SK-N-SH (cell line): ENCODE measurements at regions not wholly inside any gene's neighbourhood (a gene's known extent, or its start where the extent isn't known, plus 50 kb on each side); places are given as distances from the start of the nearest gene placed in this dataset.
"Not testable (repeated sequence)": the region's sequence is repeated elsewhere in the genome, so short reads cannot be mapped to it uniquely, and the experiment has no call there.

Experiments
- CTCF ChIA-PET: fragments of 300-600, 350-600 bp; formaldehyde crosslinking; extraction: SDS; loops from one replicate; lab custom pipeline; 2021; lab: Yijun Ruan, JAX
- POLR2A ChIA-PET: fragments of 350-600 bp; sonication (Branson Sonifier 250); formaldehyde crosslinking; extraction: SDS; loops from one replicate; lab custom pipeline; 2020; ENCODE audit warnings: antibody characterized with exemption, inconsistent platforms; lab: Yijun Ruan, JAX
- DNase-seq: peaks from one replicate; pipeline ENCODE4 v3.0.0; 2012
- H2AFZ ChIP-seq: fragments of 200-600 bp; sonication (generic); 2 replicates; pipeline ENCODE4 v1.8.1; 2016; ENCODE audit warnings: antibody characterized with exemption, mild to moderate bottlenecking, low read depth
- H3F3A ChIP-seq: fragments of 200-600 bp; sonication (generic); replicated peaks from 2 replicates; pipeline ENCODE3; 2016; ENCODE audit warnings: antibody characterized with exemption, mild to moderate bottlenecking; ENCODE audit not compliant: insufficient read depth
- H3K27ac ChIP-seq, 2 experiments: fragments of 200-500 bp in 1 of 2; fragments of 200-600 bp in 1 of 2; sonication (Bioruptor generic) in 1 of 2; sonication (generic), shearing (Covaris generic) in 1 of 2; 2 replicates each; pipeline versions ENCODE4 v1.5.1 to v1.6.1; 2014 to 2016; ENCODE audit warnings: low read depth in 2 of 2, inconsistent platforms in 1 of 2, low read length in 1 of 2, mild to moderate bottlenecking in 1 of 2, mixed read lengths in 1 of 2
- H3K27me3 ChIP-seq: fragments of 200-600 bp; sonication (generic), shearing (Covaris generic); 2 replicates; pipeline ENCODE4 v1.6.1; 2016; ENCODE audit warnings: mixed run types; ENCODE audit not compliant: insufficient read depth
- H3K36me3 ChIP-seq, 2 experiments: fragments of 200-500 bp in 1 of 2; fragments of 200-600 bp in 1 of 2; sonication (Bioruptor generic) in 1 of 2; sonication (generic) in 1 of 2; replicated peaks in 1 of 2; 2 replicates each; pipeline versions ENCODE3 to v1.5.1; 2014 to 2016; ENCODE audit warnings: low read length in 1 of 2, mild to moderate bottlenecking in 1 of 2; ENCODE audit not compliant: insufficient read depth in 2 of 2, control insufficient read depth in 1 of 2
- H3K4me1 ChIP-seq, 2 experiments: fragments of 200-500 bp in 1 of 2; fragments of 200-600 bp in 1 of 2; sonication (Bioruptor generic) in 1 of 2; sonication (generic), shearing (Covaris generic) in 1 of 2; 2 replicates each; pipeline versions ENCODE4 v1.5.1 to v1.6.1; 2014 to 2016; ENCODE audit warnings: low read depth in 1 of 2, low read length in 1 of 2, mixed run types in 1 of 2; ENCODE audit not compliant: insufficient read depth in 2 of 2, control insufficient read depth in 1 of 2
- H3K4me2 ChIP-seq: fragments of 200-600 bp; sonication (generic), shearing (Covaris generic); 2 replicates; pipeline ENCODE4 v1.6.1; 2017; ENCODE audit warnings: mixed run types
- H3K4me3 ChIP-seq, 2 experiments: fragments of 200-500 bp in 1 of 2; fragments of 200-600 bp in 1 of 2; sonication (Bioruptor generic) in 1 of 2; sonication (generic), shearing (Covaris generic) in 1 of 2; 2 replicates each; pipeline versions ENCODE4 v1.5.1 to v1.8.1; 2014 to 2016; ENCODE audit warnings: low read depth in 2 of 2, inconsistent platforms in 1 of 2, low read length in 1 of 2, mild to moderate bottlenecking in 1 of 2, mixed read lengths in 1 of 2, moderate library complexity in 1 of 2
- H3K79me2 ChIP-seq: fragments of 200-600 bp; sonication (generic); 2 replicates; pipeline ENCODE4 v1.8.1; 2017; ENCODE audit warnings: mild to moderate bottlenecking; ENCODE audit not compliant: insufficient read depth
- H3K9ac ChIP-seq: fragments of 200-600 bp; sonication (generic); 2 replicates; pipeline ENCODE4 v1.6.1; 2017; ENCODE audit warnings: mixed run types
- H3K9me2 ChIP-seq: fragments of 200-600 bp; sonication (generic); 2 replicates; pipeline ENCODE4 v1.6.1; 2017; ENCODE audit warnings: mixed run types
- H3K9me3 ChIP-seq: fragments of 200-600 bp; sonication (generic); 2 replicates; pipeline ENCODE4 v1.6.1; 2017; ENCODE audit warnings: mixed run types, mild to moderate bottlenecking, moderate library complexity
- H4K20me1 ChIP-seq: fragments of 200-600 bp; sonication (generic); 2 replicates; pipeline ENCODE4 v1.6.1; 2017; ENCODE audit warnings: mild to moderate bottlenecking, mixed run types; ENCODE audit not compliant: insufficient read depth
- CHD2 ChIP-seq: fragments of 150-350 bp; IDR thresholded peaks from 2 replicates; pipeline ENCODE4 v1.6.1; 2018; ENCODE audit warnings: low read length; ENCODE audit not compliant: partially characterized antibody
- CTCF ChIP-seq: fragments of 200-600 bp; sonication (generic); IDR thresholded peaks from 2 replicates; pipeline ENCODE4 v1.6.1; 2017; ENCODE audit warnings: antibody characterized with exemption, mild to moderate bottlenecking, moderate library complexity
- EZH2phosphoT487 ChIP-seq: fragments of 200-600 bp; sonication (generic); IDR thresholded peaks from 2 replicates; pipeline ENCODE4 v1.6.1; 2017; ENCODE audit warnings: low read depth, mixed run types, mild to moderate bottlenecking, antibody characterized with exemption, moderate library complexity, borderline replicate concordance
- FOXM1 ChIP-seq: IDR thresholded peaks from 2 replicates; pipeline ENCODE4 v1.4.0; 2012; ENCODE audit warnings: low read depth, mild to moderate bottlenecking
- GATA2 ChIP-seq: sonication (generic); formaldehyde crosslinking; IDR thresholded peaks from 2 replicates; pipeline ENCODE4 v1.5.0; 2020; ENCODE audit warnings: mild to moderate bottlenecking, missing genetic modification reagents
- IRF3 ChIP-seq: fragments of 150-350 bp; IDR thresholded peaks from 2 replicates; pipeline ENCODE4 v1.6.1; 2016; ENCODE audit warnings: mild to moderate bottlenecking, low read depth, low read length
- MXI1 ChIP-seq: IDR thresholded peaks from 2 replicates; pipeline ENCODE4 v1.6.1; 2012; ENCODE audit warnings: mild to moderate bottlenecking, low read depth, low read length, improper control_type of control experiment
- PBX3 ChIP-seq: IDR thresholded peaks from 2 replicates; pipeline ENCODE4; 2012
- SIN3A ChIP-seq: IDR thresholded peaks from 2 replicates; pipeline ENCODE4 v1.6.1; 2012; ENCODE audit warnings: low read depth, mild to moderate bottlenecking, low read length, moderate library complexity, borderline replicate concordance
- USF1 ChIP-seq: IDR thresholded peaks from 2 replicates; pipeline ENCODE4 v1.4.0; 2012; ENCODE audit warnings: low read depth, borderline replicate concordance
- ZBTB33 ChIP-seq: IDR thresholded peaks from 2 replicates; pipeline ENCODE4 v1.4.0; 2012; ENCODE audit warnings: low read depth, borderline replicate concordance
- whole genome bisulfite sequencing: methylation state at CpG from one replicate; pipeline ENCODE4 v1.1.6; 2017; ENCODE audit warnings: low lambda C conversion rate; 5-methylcytosine and 5-hydroxymethylcytosine counted together

- ChIA-PET POLR2A (no interaction called here), CTCF (no interaction called here)
- Histone ChIP-seq H2AFZ (no peak overlapping the region), H3K36me3 (no peaks in the 10 kb centered on the region), H3K27me3 (no peaks in the 10 kb centered on the region), H3K4me3 (no peak overlapping the region), H3K9ac (no peak overlapping the region), H3K4me1 (no peaks in the 10 kb centered on the region), H3K9me2 (no peaks in the 10 kb centered on the region), H3K9me3 (no peaks in the 10 kb centered on the region), H3K4me2 (no peak overlapping the region), H4K20me1 (no peaks in the 10 kb centered on the region), H3K79me2 (no peaks in the 10 kb centered on the region), H3K27ac (no peak overlapping the region), H3F3A (no peaks in the 10 kb centered on the region)
- 52% methylated on average over 12 of the region's 12 CpGs for WGBS
- no peak for DNase-seq
- no peak for TF ChIP-seq GATA2
- no peak for TF ChIP-seq CTCF
- TF ChIP-seq FOXM1 = no peak
- no peak for TF ChIP-seq EZH2phosphoT487
- TF ChIP-seq USF1 = no peak
Observed at GRCh38 chr10:109047856-109048255, 875.5 kb downstream of the XPNPEP1 start.

GRCh38 chr10:109046427-109046826 is 876.9 kb downstream of the XPNPEP1 start:
- H3K27me3 ChIP-seq, H3F3A ChIP-seq, H3K9me2 ChIP-seq, DNase-seq, H3K27ac ChIP-seq, H4K20me1 ChIP-seq, H2AFZ ChIP-seq, H3K4me3 ChIP-seq, H3K9me3 ChIP-seq, H3K79me2 ChIP-seq, H3K36me3 ChIP-seq, H3K4me1 ChIP-seq, H3K4me2 ChIP-seq, POLR2A ChIA-PET, H3K9ac ChIP-seq: not testable (repeated sequence)
- CTCF ChIA-PET = interaction anchor here (1.1 kb wide), 1 partner anchor 727 kb away, joined by 3 read pairs; no protein-coding TSS in a partner anchor
- 0% methylated on average over 2 of the region's 2 CpGs for WGBS

- no peak overlapping the region for H3K9ac ChIP-seq
- H4K20me1 ChIP-seq = no peaks in the 10 kb centered on the region
- H3K9me2 ChIP-seq = no peaks in the 10 kb centered on the region
- CTCF ChIA-PET = no interaction called here
- no peak for TF ChIP-seq ZBTB33
- TF ChIP-seq CHD2 = no peak
- no peak for TF ChIP-seq IRF3
- no peak for TF ChIP-seq PBX3
- no peak for TF ChIP-seq SIN3A
- TF ChIP-seq MXI1 = no peak
- H3K4me1 ChIP-seq = no peaks in the 10 kb centered on the region
- WGBS = 48% methylated on average over 16 of the region's 17 CpGs
- POLR2A ChIA-PET = no interaction called here
- no peak overlapping the region for H3K27ac ChIP-seq
- no peak overlapping the region for H3K4me2 ChIP-seq
- H3F3A ChIP-seq = no peaks in the 10 kb centered on the region
- no peaks in the 10 kb centered on the region for H3K27me3 ChIP-seq
- no peak for DNase-seq
- H3K9me3 ChIP-seq = no peaks in the 10 kb centered on the region
- no peaks in the 10 kb centered on the region for H3K36me3 ChIP-seq
- H3K79me2 ChIP-seq = no peaks in the 10 kb centered on the region
- no peak overlapping the region for H3K4me3 ChIP-seq
- no peak overlapping the region for H2AFZ ChIP-seq
Observed at GRCh38 chr10:109040622-109041021, 882.7 kb downstream of the XPNPEP1 start.
